Endothelial cell of umbilical vein (primary cell): ENCODE measurements at regions not wholly inside any gene's neighbourhood (a gene's known extent, or its start where the extent isn't known, plus 50 kb on each side); places are given as distances from the start of the nearest gene placed in this dataset.

ENCODE experiments used
- BruUV-seq: library from RNA; stranded (reverse); fragments of 400-500 nt; replicated peaks from 2 replicates; lab custom pipeline; 2021; lab: Mats Ljungman, UMichigan
- CTCF ChIA-PET: fragments of 300-600, 350-600 bp; sonication (Branson Sonifier 250); formaldehyde crosslinking; loops from one replicate; lab custom pipeline; 2021; ENCODE audit warnings: antibody characterized with exemption, inconsistent platforms; lab: Charles Lee
- POLR2A ChIA-PET: fragments of 300-600, 350-600 bp; sonication (Branson Sonifier 250); formaldehyde crosslinking; loops from one replicate; lab custom pipeline; 2021; ENCODE audit warnings: antibody characterized with exemption, inconsistent platforms; lab: Charles Lee
- DNase-seq: peaks from one replicate; pipeline ENCODE4 v3.0.0-alpha.2; 2011; ENCODE audit warnings: low read depth, low spot score
- FAIRE-seq: peaks from 2 replicates; lab custom pipeline; 2011; peaks lifted over from hg19 to GRCh38; lab: Jason Lieb, UNC
- H2AFZ ChIP-seq: 2 replicates; pipeline ENCODE4 v1.6.0; 2012; ENCODE audit warnings: low read depth, low read length, control low read depth, inconsistent platforms
- H3K27ac ChIP-seq: 2 replicates; pipeline ENCODE4 v1.5.1; 2011; ENCODE audit warnings: low read depth, mild to moderate bottlenecking, control low read depth, low read length, moderate library complexity; ENCODE audit not compliant: insufficient read depth
- H3K27me3 ChIP-seq, 2 experiments: 2 replicates each; pipeline versions ENCODE4 v1.6.0 to v1.6.1; 2011; ENCODE audit warnings: low read length in 2 of 2, mixed read lengths in 1 of 2; ENCODE audit not compliant: control insufficient read depth in 2 of 2, insufficient read depth in 2 of 2
- H3K36me3 ChIP-seq, 2 experiments: 2 replicates in 1 of 2; 3 replicates in 1 of 2; pipeline ENCODE4 v1.5.1; 2011; ENCODE audit warnings: low read length in 2 of 2, mild to moderate bottlenecking in 1 of 2, moderate library complexity in 1 of 2; ENCODE audit not compliant: control insufficient read depth in 2 of 2, insufficient read depth in 2 of 2; ENCODE audit errors: extremely low read depth in 1 of 2
- H3K4me1 ChIP-seq: 3 replicates; pipeline ENCODE4 v1.5.1; 2011; ENCODE audit warnings: mild to moderate bottlenecking, low read length; ENCODE audit not compliant: control insufficient read depth, insufficient read depth; ENCODE audit errors: extremely low read depth
- H3K4me2 ChIP-seq: 2 replicates; pipeline ENCODE4 v1.6.1; 2011; ENCODE audit warnings: low read length, control low read depth, mixed read lengths; ENCODE audit not compliant: insufficient read depth
- H3K4me3 ChIP-seq, 3 experiments: fragments of 200-600 bp in 1 of 3; sonication (generic), shearing (Covaris generic) in 1 of 3; replicated peaks in 1 of 3; 2 replicates each; pipeline ENCODE4 v1.5.1; 2011 to 2016; ENCODE audit warnings: control low read depth in 3 of 3, low read length in 3 of 3, mild to moderate bottlenecking in 2 of 3, inconsistent platforms in 1 of 3, low read depth in 1 of 3, moderate library complexity in 1 of 3; ENCODE audit not compliant: insufficient read depth in 1 of 3
- H3K79me2 ChIP-seq: 2 replicates; pipeline ENCODE4 v1.6.0; 2012; ENCODE audit warnings: low read length, inconsistent platforms; ENCODE audit not compliant: control insufficient read depth, insufficient read depth
- H3K9ac ChIP-seq: replicated peaks from 2 replicates; pipeline ENCODE3; 2011; ENCODE audit warnings: low read length, control low read depth; ENCODE audit not compliant: insufficient read depth; ENCODE audit errors: extremely low read depth
- H3K9me1 ChIP-seq: replicated peaks from 3 replicates; pipeline ENCODE4 v1.6.0; 2011; ENCODE audit warnings: mild to moderate bottlenecking, low read length; ENCODE audit not compliant: control insufficient read depth, insufficient read depth; ENCODE audit errors: extremely low read depth
- H3K9me3 ChIP-seq: replicated peaks from 2 replicates; pipeline ENCODE4 v1.5.1; 2012; ENCODE audit warnings: low read length, inconsistent platforms; ENCODE audit not compliant: control insufficient read depth, insufficient read depth
- H4K20me1 ChIP-seq: replicated peaks from 2 replicates; pipeline ENCODE3; 2011; ENCODE audit warnings: mild to moderate bottlenecking, low read length; ENCODE audit not compliant: control insufficient read depth, insufficient read depth; ENCODE audit errors: extremely low read depth
- EZH2 ChIP-seq: IDR thresholded peaks from 2 replicates; pipeline ENCODE4 v1.6.1; 2012; ENCODE audit warnings: borderline replicate concordance, low read depth, mild to moderate bottlenecking, moderate library complexity, low read length, inconsistent platforms; ENCODE audit not compliant: severe bottlenecking
- FOS ChIP-seq: IDR thresholded peaks from 2 replicates; pipeline ENCODE4 v1.6.1; 2011; ENCODE audit warnings: mild to moderate bottlenecking, low read length, moderate library complexity, borderline replicate concordance; ENCODE audit not compliant: insufficient read depth
- GATA2 ChIP-seq: IDR thresholded peaks from 2 replicates; pipeline ENCODE4 v1.7.0; 2011; ENCODE audit warnings: low read depth, mild to moderate bottlenecking, moderate library complexity, mixed read lengths, low read length; ENCODE audit not compliant: insufficient read length, insufficient read depth
- JUN ChIP-seq: IDR thresholded peaks from 2 replicates; pipeline ENCODE4 v1.6.1; 2011; ENCODE audit warnings: borderline replicate concordance, low read depth; ENCODE audit not compliant: insufficient read length, insufficient read depth
- MYC ChIP-seq: IDR thresholded peaks from one replicate; pipeline ENCODE4 v1.6.1; 2011; ENCODE audit warnings: mild to moderate bottlenecking, low read depth, low read length
- POLR2AphosphoS5 ChIP-seq: IDR thresholded peaks from 2 replicates; pipeline ENCODE4 v1.6.1; 2012; ENCODE audit warnings: low read depth, mild to moderate bottlenecking, control low read depth, low read length, moderate library complexity; ENCODE audit not compliant: insufficient read depth
- dilution Hi-C: fragments of 300-500 bp; cut with MboI; formaldehyde crosslinking; loops from one replicate; pipeline ENCODE4 v1.15.0; 2019; ENCODE audit warnings: low sequenced_read_pairs; ENCODE audit not compliant: extremely low pct_ligation_motif_present
- intact Hi-C: fragments of 100-400 bp; cut with micrococcal nuclease; formaldehyde crosslinking; loops from one replicate; pipeline ENCODE4 v1.10.0; 2022
- TF ChIP-seq, protein P1 (sequence below), 2 donors: IDR thresholded peaks; 1 replicate in 1 of 2; 2 replicates in 1 of 2; pipeline ENCODE4 v1.5.1; 2011; ENCODE audit warnings: low read length in 2 of 2, mild to moderate bottlenecking in 2 of 2, moderate library complexity in 2 of 2, control low read depth in 1 of 2, inconsistent platforms in 1 of 2, low read depth in 1 of 2; ENCODE audit not compliant: insufficient read depth in 1 of 2; ENCODE audit errors: extremely low read depth in 1 of 2

GRCh38 chrY:19622392-19622791 is 122.1 kb downstream of the KDM5D start:
- no peaks in the 10 kb centered on the region for H3K4me1 ChIP-seq

GRCh38 chrY:19621756-19622155 is 122.8 kb downstream of the KDM5D start:
- Histone ChIP-seq H3K4me3 (no peak overlapping the region), H3K4me2 (no peak overlapping the region), H4K20me1 (no peaks in the 10 kb centered on the region), H3K9me3 (no peaks in the 10 kb centered on the region), H3K27ac (no peak overlapping the region), H3K4me1 (no peaks in the 10 kb centered on the region), H2AFZ (no peak overlapping the region), H3K79me2 (no peaks in the 10 kb centered on the region), H3K27me3 (no peaks in the 10 kb centered on the region), H3K9ac (no peak overlapping the region), H3K36me3 (no peaks in the 10 kb centered on the region), H3K9me1 (no peaks in the 10 kb centered on the region)
- FAIRE-seq = no peak
- TF ChIP-seq, protein P1, sequence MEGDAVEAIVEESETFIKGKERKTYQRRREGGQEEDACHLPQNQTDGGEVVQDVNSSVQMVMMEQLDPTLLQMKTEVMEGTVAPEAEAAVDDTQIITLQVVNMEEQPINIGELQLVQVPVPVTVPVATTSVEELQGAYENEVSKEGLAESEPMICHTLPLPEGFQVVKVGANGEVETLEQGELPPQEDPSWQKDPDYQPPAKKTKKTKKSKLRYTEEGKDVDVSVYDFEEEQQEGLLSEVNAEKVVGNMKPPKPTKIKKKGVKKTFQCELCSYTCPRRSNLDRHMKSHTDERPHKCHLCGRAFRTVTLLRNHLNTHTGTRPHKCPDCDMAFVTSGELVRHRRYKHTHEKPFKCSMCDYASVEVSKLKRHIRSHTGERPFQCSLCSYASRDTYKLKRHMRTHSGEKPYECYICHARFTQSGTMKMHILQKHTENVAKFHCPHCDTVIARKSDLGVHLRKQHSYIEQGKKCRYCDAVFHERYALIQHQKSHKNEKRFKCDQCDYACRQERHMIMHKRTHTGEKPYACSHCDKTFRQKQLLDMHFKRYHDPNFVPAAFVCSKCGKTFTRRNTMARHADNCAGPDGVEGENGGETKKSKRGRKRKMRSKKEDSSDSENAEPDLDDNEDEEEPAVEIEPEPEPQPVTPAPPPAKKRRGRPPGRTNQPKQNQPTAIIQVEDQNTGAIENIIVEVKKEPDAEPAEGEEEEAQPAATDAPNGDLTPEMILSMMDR (IDR thresholded peaks at IDR 0.05; ENCODE audit: extremely low read depth in 1 of 2, insufficient read depth in 1 of 2, low read depth in 1 of 2, low read length in 2 of 2) = no peak
- TF ChIP-seq POLR2AphosphoS5 (no peak), JUN (no peak), EZH2 (no peak), FOS (no peak), GATA2 (no peak), MYC (no peak)
- CTCF ChIA-PET = no interaction called here
- intact Hi-C loops = no loop called here
- no peak for DNase-seq
- POLR2A ChIA-PET = no interaction called here
- dilution Hi-C loops = no loop called here
- BruUV-seq = no TSS peak

More at GRCh38 chrY:19622392-19622791, 122.1 kb downstream of the KDM5D start:
- H4K20me1 ChIP-seq = no peaks in the 10 kb centered on the region
- H3K9me1 ChIP-seq = no peaks in the 10 kb centered on the region
- no peak overlapping the region for H3K4me2 ChIP-seq
- no peaks in the 10 kb centered on the region for H3K27me3 ChIP-seq
- H3K36me3 ChIP-seq = no peaks in the 10 kb centered on the region
- H3K27ac ChIP-seq = no peak overlapping the region
- TF ChIP-seq, protein P1 (IDR thresholded peaks at IDR 0.05; ENCODE audit: extremely low read depth in 1 of 2, insufficient read depth in 1 of 2, low read depth in 1 of 2, low read length in 2 of 2) = no peak
- TF ChIP-seq POLR2AphosphoS5 (no peak), MYC (no peak)
- H2AFZ ChIP-seq = no peak overlapping the region
- CTCF ChIA-PET = no interaction called here
- H3K4me3 ChIP-seq = no peak overlapping the region
- no peaks in the 10 kb centered on the region for H3K9me3 ChIP-seq
- H3K79me2 ChIP-seq = no peaks in the 10 kb centered on the region
- no TSS peak for BruUV-seq
- FAIRE-seq (no peak), DNase-seq (no peak)
- no peak overlapping the region for H3K9ac ChIP-seq
- dilution Hi-C loops = no loop called here
- intact Hi-C loops = no loop called here
- POLR2A ChIA-PET = no interaction called here
